Uterus (tissue), 3 donors: ENCODE measurements at regions not wholly inside any gene's neighbourhood (a gene's known extent, or its start where the extent isn't known, plus 50 kb on each side); places are given as distances from the start of the nearest gene placed in this dataset.

Experiments used
- DNase-seq, 2 donors: peaks; one replicate each; pipeline ENCODE4 v3.0.0-alpha.2; 2019 to 2020
- H3K27ac ChIP-seq, 2 donors: fragments of 200-600 bp; sonication (generic); 1 replicate in 1 of 2; 2 replicates in 1 of 2; pipeline ENCODE4 v1.5.1; 2016 to 2018
- H3K27me3 ChIP-seq, 2 donors: fragments of 200-600 bp; sonication (generic); one replicate each; pipeline ENCODE4 v1.5.1; 2018 to 2019; ENCODE audit warnings: control low read depth in 1 of 2
- H3K36me3 ChIP-seq, 2 donors: fragments of 200-600 bp; sonication (generic); one replicate each; pipeline ENCODE4 v1.5.1; 2019; ENCODE audit warnings: control low read depth in 1 of 2
- H3K4me1 ChIP-seq, 2 donors: fragments of 200-600 bp; sonication (generic); one replicate each; pipeline ENCODE4 v1.5.1; 2018 to 2019; ENCODE audit warnings: control low read depth in 1 of 2
- H3K4me3 ChIP-seq, 2 donors: fragments of 200-600 bp; sonication (generic); 1 replicate in 1 of 2; 2 replicates in 1 of 2; pipeline ENCODE4 v1.5.1; 2018 to 2019; ENCODE audit warnings: mild to moderate bottlenecking in 1 of 2
- H3K9me3 ChIP-seq, 2 donors: fragments of 200-600 bp; sonication (generic); one replicate each; pipeline ENCODE4 v1.5.1; 2019; ENCODE audit warnings: control low read depth in 1 of 2
- CTCF ChIP-seq, 4 experiments: fragments of 200-600 bp in 2 of 4; fragments of 450-650 bp in 2 of 4; sonication (generic) in 2 of 4; IDR thresholded peaks; one replicate each; pipeline ENCODE4 v1.5.1; 2016 to 2019; ENCODE audit warnings: antibody characterized with exemption in 4 of 4, mild to moderate bottlenecking in 2 of 4, moderate library complexity in 1 of 4
- POLR2A ChIP-seq, 2 donors: fragments of 450-650 bp; IDR thresholded peaks; one replicate each; pipeline ENCODE4 v1.6.1; 2016; ENCODE audit warnings: antibody characterized with exemption in 2 of 2, mild to moderate bottlenecking in 1 of 2, moderate library complexity in 1 of 2
- intact Hi-C: fragments of 100-400 bp; cut with DNase I; formaldehyde crosslinking; loops from one replicate; pipeline ENCODE4 v1.15.1; 2023; ENCODE audit warnings: low total_unique reads
- donor health status: DM: yes; HTN: yes; CAD: no.

DNA sequence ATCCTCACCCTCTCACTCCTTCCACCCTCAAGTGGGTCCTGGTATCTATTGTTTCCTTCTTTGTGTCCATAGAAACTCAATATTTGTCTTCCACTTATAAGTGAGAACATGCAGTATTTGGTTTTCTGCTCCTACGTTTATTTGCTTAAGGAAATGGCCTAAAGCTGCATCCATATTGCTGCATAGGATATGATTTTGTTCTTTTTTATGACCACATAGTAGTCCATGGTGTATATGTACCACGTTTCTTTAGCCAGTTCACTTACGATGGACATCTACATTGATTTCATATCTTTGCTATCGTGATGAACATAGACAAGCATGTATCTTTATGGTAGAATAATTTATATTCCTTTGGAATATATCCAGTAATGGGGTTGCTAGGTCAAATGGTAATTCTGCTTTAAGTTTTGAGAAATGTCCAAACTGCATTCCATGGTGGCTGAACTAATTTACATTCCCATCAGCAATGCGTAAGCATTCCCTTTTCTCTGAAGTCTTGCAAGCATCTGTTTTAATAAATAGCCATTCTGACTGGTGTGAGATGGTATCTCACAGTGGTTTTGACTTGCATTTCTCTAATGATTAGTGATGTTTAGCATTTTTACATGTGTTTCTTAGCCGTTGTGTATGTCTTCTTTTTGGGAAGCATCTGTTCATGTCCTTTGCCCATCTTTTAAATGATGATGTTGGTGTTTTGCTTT lies 650.2 kb downstream of the ZNF385D start:
- no peaks in the 10 kb centered on the region for H3K9me3 ChIP-seq
- H3K4me3 ChIP-seq: no peak overlapping the region
- H3K4me1 ChIP-seq: no peaks in the 10 kb centered on the region
- H3K27ac ChIP-seq: no peak overlapping the region
- TF ChIP-seq CTCF (IDR thresholded peaks at IDR 0.05): no peak
- no peak for TF ChIP-seq POLR2A (IDR thresholded peaks at IDR 0.05)
- intact Hi-C loops: no loop called here
- H3K27me3 ChIP-seq: no peaks in the 10 kb centered on the region
- DNase-seq: no peak
- H3K36me3 ChIP-seq: no peaks in the 10 kb centered on the region

- H3K9me3 ChIP-seq: no peaks in the 10 kb centered on the region
- intact Hi-C loops: no loop called here
- H3K27me3 ChIP-seq: no peaks in the 10 kb centered on the region
- no peak for DNase-seq
- H3K27ac ChIP-seq: no peak overlapping the region
- no peak overlapping the region for H3K4me3 ChIP-seq
- no peaks in the 10 kb centered on the region for H3K4me1 ChIP-seq
- H3K36me3 ChIP-seq: no peaks in the 10 kb centered on the region
- no peak for TF ChIP-seq POLR2A (IDR thresholded peaks at IDR 0.05)
- no peak for TF ChIP-seq CTCF (IDR thresholded peaks at IDR 0.05)
Measured at GRCh38 chr3:21094686-21095085, 656.3 kb downstream of the ZNF385D start.

GRCh38 chr3:21073561-21073960 lies 677.4 kb downstream of the ZNF385D start:
- Histone ChIP-seq H3K4me1 (no peaks in the 10 kb centered on the region), H3K36me3 (no peaks in the 10 kb centered on the region), H3K4me3 (no peak overlapping the region), H3K27me3 (no peaks in the 10 kb centered on the region), H3K27ac (no peak overlapping the region), H3K9me3 (no peaks in the 10 kb centered on the region)
- TF ChIP-seq CTCF (IDR thresholded peaks at IDR 0.05) (no peak), POLR2A (IDR thresholded peaks at IDR 0.05) (no peak)
- DNase-seq: no peak
- intact Hi-C loops: no loop called here

DNA sequence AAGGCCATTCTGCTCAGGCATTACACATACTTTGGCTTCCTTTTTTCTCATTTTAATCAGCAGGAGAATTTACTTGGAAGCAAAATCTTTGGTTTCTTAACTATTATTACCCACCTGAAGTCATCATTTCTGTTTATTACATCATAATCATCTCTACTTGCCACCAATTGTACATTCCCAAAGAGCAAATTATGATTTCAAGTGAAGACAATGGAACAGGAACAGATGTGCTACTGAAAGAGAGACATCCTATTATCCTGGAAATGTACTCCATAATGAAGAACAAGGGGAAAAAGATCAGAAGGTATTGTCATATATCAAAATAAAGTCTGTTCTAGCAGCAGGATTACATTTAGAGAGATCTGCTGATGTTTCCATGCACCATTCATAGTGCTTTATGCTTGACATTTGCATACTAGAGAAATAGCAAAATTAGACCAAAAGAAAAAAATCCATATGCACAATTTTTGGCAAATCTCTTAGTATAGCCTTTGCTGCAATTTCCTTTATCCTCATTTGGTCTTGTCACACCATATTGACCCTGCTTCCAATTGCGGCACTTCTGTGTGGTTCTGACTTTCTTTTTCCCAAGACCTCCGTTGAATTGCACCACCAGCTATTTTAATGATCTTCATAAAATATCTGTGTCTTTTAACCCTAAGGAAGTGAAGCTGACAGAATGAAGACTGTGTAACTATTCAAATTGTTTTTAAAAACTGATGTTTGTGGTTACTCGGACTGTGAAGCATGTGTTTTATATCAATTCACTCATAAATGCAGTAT lies 683.8 kb downstream of the ZNF385D start:
- no peak for DNase-seq
- Histone ChIP-seq H3K36me3 (no peaks in the 10 kb centered on the region), H3K27ac (peak overlapping the region in 1 of 2 donors; percentile 17), H3K4me3 (no peak overlapping the region), H3K9me3 (no peaks in the 10 kb centered on the region), H3K4me1 (no peaks in the 10 kb centered on the region), H3K27me3 (no peaks in the 10 kb centered on the region)
- intact Hi-C loops: no loop called here
- TF ChIP-seq CTCF (IDR thresholded peaks at IDR 0.05) (no peak), POLR2A (IDR thresholded peaks at IDR 0.05) (no peak)

DNA sequence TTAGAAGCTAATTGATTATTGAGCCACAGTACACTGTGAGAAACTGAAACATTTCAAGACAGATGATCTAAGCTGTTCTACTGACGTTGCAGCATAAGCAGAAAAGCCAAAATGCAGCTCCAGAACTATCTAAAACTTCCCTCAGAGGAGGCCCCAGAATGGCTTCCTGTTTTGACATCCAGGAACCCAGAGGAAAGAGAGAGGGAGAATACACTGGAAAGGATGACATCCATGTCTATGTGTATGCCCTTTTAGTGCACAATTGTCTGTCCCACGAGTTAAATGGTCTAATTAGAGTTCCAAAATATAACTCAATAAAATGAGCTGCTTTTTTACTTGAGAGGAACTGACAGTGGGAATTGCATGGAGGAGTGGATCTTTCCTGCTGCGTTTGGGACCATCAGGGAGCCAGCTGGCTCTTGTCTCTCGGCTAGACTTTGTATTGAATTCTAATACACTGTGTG lies 688.1 kb downstream of the ZNF385D start:
- H3K9me3 ChIP-seq: no peaks in the 10 kb centered on the region

More for the DNA sequence above, 688.1 kb downstream of the ZNF385D start:
- no peak for DNase-seq
- intact Hi-C loops: no loop called here
- Histone ChIP-seq H3K36me3 (no peaks in the 10 kb centered on the region), H3K4me3 (no peak overlapping the region), H3K27ac (peak overlapping the region; percentile 6 to 19), H3K27me3 (no peaks in the 10 kb centered on the region), H3K4me1 (no peaks in the 10 kb centered on the region)
- TF ChIP-seq CTCF (IDR thresholded peaks at IDR 0.05): no peak
- TF ChIP-seq POLR2A (IDR thresholded peaks at IDR 0.05): no peak
